Panc1 (cell line): ENCODE measurements at regions not wholly inside any gene's neighbourhood (a gene's known extent, or its start where the extent isn't known, plus 50 kb on each side); places are given as distances from the start of the nearest gene placed in this dataset.

Experiments used
- ATAC-seq: fragments of 200-7000 bp; cut with Tn5 transposase; 2 replicates; pipeline ENCODE4 v1.9.1; 2020; ENCODE audit warnings: mild to moderate bottlenecking, moderate library complexity
- BruUV-seq: library from RNA; stranded (reverse); fragments of 400-500 nt; replicated peaks from 2 replicates; lab custom pipeline; 2021; lab: Mats Ljungman, UMichigan
- CTCF ChIA-PET: fragments of 300-600 bp; sonication (Branson Sonifier 250); formaldehyde crosslinking; loops from one replicate; lab custom pipeline; 2022; ENCODE audit warnings: antibody characterized with exemption; lab: Charles Lee
- POLR2A ChIA-PET: fragments of 300-600 bp; sonication (Branson Sonifier 250); formaldehyde crosslinking; loops from one replicate; lab custom pipeline; 2022; ENCODE audit warnings: antibody characterized with exemption; lab: Charles Lee
- DNase-seq: peaks from one replicate; pipeline ENCODE4 v3.0.0-alpha.2; 2010; ENCODE audit warnings: low read depth, low spot score
- H3K27ac ChIP-seq: 2 replicates; pipeline ENCODE4 v1.5.1; 2011; ENCODE audit warnings: mild to moderate bottlenecking, low read length, inconsistent platforms
- H3K27me3 ChIP-seq: fragments of 200-500 bp; sonication (Bioruptor generic); 2 replicates; pipeline ENCODE4 v1.6.0; 2014; ENCODE audit warnings: low read length, inconsistent platforms; ENCODE audit not compliant: control insufficient read depth, insufficient read depth
- H3K36me3 ChIP-seq: fragments of 200-500 bp; sonication (Bioruptor generic); 2 replicates; pipeline ENCODE4 v1.5.1; 2014; ENCODE audit warnings: inconsistent platforms, mild to moderate bottlenecking, low read length, moderate library complexity; ENCODE audit not compliant: control insufficient read depth, insufficient read depth
- H3K4me1 ChIP-seq: 2 replicates; pipeline ENCODE4 v1.5.1; 2011; ENCODE audit warnings: inconsistent platforms, mild to moderate bottlenecking, low read length, moderate library complexity; ENCODE audit not compliant: control insufficient read depth, insufficient read depth
- H3K4me3 ChIP-seq, 2 experiments: 2 replicates each; pipeline ENCODE4 v1.5.1; 2011 to 2012; ENCODE audit warnings: low read depth in 2 of 2, low read length in 2 of 2, mild to moderate bottlenecking in 2 of 2, inconsistent platforms in 1 of 2, moderate library complexity in 1 of 2
- H3K9me3 ChIP-seq: fragments of 200-500 bp; sonication (Bioruptor generic); 2 replicates; pipeline ENCODE4 v1.5.1; 2014; ENCODE audit warnings: low read depth, mild to moderate bottlenecking, inconsistent platforms, low read length, moderate library complexity; ENCODE audit not compliant: control insufficient read depth, insufficient read depth
- POLR2AphosphoS5 ChIP-seq: IDR thresholded peaks from 2 replicates; pipeline ENCODE4 v1.6.1; 2012; ENCODE audit warnings: mild to moderate bottlenecking, low read depth, low read length, moderate library complexity
- SIN3A ChIP-seq: IDR thresholded peaks from 2 replicates; pipeline ENCODE4 v1.6.1; 2012; ENCODE audit warnings: low read depth, mild to moderate bottlenecking, low read length, moderate library complexity, borderline replicate concordance; ENCODE audit not compliant: insufficient read depth
- TCF7L2 ChIP-seq: IDR thresholded peaks from 2 replicates; pipeline ENCODE4 v1.6.1; 2011; ENCODE audit warnings: mild to moderate bottlenecking, low read depth, low read length, inconsistent platforms
- in situ Hi-C: cut with HindIII; loops from 2 replicates; pipeline ENCODE4 v1.10.0; 2016; ENCODE audit warnings: low sequenced_read_pairs, low pct_unique_long_range_greater_than_20kb
- intact Hi-C: fragments of 100-400 bp; cut with micrococcal nuclease; formaldehyde crosslinking; loops from one replicate; pipeline ENCODE4 v1.10.0; 2022; ENCODE audit not compliant: unreplicated experiment
- TF ChIP-seq, protein P1 (sequence below): fragments of 450-650 bp; IDR thresholded peaks from 2 replicates; pipeline ENCODE4 v1.5.1; 2017; ENCODE audit warnings: mild to moderate bottlenecking
- TF ChIP-seq, protein P2 (sequence below), 2 experiments: IDR thresholded peaks; 2 replicates each; pipeline ENCODE4 v1.6.1; 2011 to 2012; ENCODE audit warnings: low read depth in 2 of 2, control low read depth in 1 of 2, low read length in 1 of 2, mild to moderate bottlenecking in 1 of 2, moderate library complexity in 1 of 2; ENCODE audit not compliant: insufficient read depth in 1 of 2

- H3K36me3 ChIP-seq = no peaks in the 10 kb centered on the region
- no peak overlapping the region for H3K4me3 ChIP-seq
- POLR2A ChIA-PET = no interaction called here
- BruUV-seq = no TSS peak
- DNase-seq (no peak), ATAC-seq (no peak)
- no peaks in the 10 kb centered on the region for H3K4me1 ChIP-seq
- intact Hi-C loops (no loop called here), in situ Hi-C loops (no loop called here)
- no peak overlapping the region for H3K27ac ChIP-seq
- TF ChIP-seq, protein P1, sequence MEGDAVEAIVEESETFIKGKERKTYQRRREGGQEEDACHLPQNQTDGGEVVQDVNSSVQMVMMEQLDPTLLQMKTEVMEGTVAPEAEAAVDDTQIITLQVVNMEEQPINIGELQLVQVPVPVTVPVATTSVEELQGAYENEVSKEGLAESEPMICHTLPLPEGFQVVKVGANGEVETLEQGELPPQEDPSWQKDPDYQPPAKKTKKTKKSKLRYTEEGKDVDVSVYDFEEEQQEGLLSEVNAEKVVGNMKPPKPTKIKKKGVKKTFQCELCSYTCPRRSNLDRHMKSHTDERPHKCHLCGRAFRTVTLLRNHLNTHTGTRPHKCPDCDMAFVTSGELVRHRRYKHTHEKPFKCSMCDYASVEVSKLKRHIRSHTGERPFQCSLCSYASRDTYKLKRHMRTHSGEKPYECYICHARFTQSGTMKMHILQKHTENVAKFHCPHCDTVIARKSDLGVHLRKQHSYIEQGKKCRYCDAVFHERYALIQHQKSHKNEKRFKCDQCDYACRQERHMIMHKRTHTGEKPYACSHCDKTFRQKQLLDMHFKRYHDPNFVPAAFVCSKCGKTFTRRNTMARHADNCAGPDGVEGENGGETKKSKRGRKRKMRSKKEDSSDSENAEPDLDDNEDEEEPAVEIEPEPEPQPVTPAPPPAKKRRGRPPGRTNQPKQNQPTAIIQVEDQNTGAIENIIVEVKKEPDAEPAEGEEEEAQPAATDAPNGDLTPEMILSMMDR = no peak
- TF ChIP-seq TCF7L2 = no peak
- CTCF ChIA-PET = no interaction called here
- H3K9me3 ChIP-seq = no peaks in the 10 kb centered on the region
- no peaks in the 10 kb centered on the region for H3K27me3 ChIP-seq
Measured at GRCh38 chr1:188665477-188665876, 1812.2 kb downstream of the BRINP3 start.

- no peak overlapping the region for H3K27ac ChIP-seq
- no TSS peak for BruUV-seq
- no peaks in the 10 kb centered on the region for H3K36me3 ChIP-seq
- TF ChIP-seq, protein P1 = 0 out of 2 replicates have a peak, but pooled peaks have one; percentile 7
- TF ChIP-seq POLR2AphosphoS5 (no peak), TCF7L2 (no peak)
- TF ChIP-seq, protein P2, sequence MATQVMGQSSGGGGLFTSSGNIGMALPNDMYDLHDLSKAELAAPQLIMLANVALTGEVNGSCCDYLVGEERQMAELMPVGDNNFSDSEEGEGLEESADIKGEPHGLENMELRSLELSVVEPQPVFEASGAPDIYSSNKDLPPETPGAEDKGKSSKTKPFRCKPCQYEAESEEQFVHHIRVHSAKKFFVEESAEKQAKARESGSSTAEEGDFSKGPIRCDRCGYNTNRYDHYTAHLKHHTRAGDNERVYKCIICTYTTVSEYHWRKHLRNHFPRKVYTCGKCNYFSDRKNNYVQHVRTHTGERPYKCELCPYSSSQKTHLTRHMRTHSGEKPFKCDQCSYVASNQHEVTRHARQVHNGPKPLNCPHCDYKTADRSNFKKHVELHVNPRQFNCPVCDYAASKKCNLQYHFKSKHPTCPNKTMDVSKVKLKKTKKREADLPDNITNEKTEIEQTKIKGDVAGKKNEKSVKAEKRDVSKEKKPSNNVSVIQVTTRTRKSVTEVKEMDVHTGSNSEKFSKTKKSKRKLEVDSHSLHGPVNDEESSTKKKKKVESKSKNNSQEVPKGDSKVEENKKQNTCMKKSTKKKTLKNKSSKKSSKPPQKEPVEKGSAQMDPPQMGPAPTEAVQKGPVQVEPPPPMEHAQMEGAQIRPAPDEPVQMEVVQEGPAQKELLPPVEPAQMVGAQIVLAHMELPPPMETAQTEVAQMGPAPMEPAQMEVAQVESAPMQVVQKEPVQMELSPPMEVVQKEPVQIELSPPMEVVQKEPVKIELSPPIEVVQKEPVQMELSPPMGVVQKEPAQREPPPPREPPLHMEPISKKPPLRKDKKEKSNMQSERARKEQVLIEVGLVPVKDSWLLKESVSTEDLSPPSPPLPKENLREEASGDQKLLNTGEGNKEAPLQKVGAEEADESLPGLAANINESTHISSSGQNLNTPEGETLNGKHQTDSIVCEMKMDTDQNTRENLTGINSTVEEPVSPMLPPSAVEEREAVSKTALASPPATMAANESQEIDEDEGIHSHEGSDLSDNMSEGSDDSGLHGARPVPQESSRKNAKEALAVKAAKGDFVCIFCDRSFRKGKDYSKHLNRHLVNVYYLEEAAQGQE (IDR thresholded peaks at IDR 0.05; ENCODE audit: insufficient read depth in 1 of 2, low read depth in 2 of 2, low read length in 1 of 2) = no peak
- POLR2A ChIA-PET = no interaction called here
- no peak for DNase-seq
- no peaks in the 10 kb centered on the region for H3K27me3 ChIP-seq
- no peak overlapping the region for H3K4me3 ChIP-seq
- CTCF ChIA-PET = no interaction called here
- no peaks in the 10 kb centered on the region for H3K4me1 ChIP-seq
- H3K9me3 ChIP-seq = no peaks in the 10 kb centered on the region
- ATAC-seq = no peak
- intact Hi-C loops (no loop called here), in situ Hi-C loops (no loop called here)
Measured at GRCh38 chr1:188668083-188668482, 1809.6 kb downstream of the BRINP3 start.

DNA sequence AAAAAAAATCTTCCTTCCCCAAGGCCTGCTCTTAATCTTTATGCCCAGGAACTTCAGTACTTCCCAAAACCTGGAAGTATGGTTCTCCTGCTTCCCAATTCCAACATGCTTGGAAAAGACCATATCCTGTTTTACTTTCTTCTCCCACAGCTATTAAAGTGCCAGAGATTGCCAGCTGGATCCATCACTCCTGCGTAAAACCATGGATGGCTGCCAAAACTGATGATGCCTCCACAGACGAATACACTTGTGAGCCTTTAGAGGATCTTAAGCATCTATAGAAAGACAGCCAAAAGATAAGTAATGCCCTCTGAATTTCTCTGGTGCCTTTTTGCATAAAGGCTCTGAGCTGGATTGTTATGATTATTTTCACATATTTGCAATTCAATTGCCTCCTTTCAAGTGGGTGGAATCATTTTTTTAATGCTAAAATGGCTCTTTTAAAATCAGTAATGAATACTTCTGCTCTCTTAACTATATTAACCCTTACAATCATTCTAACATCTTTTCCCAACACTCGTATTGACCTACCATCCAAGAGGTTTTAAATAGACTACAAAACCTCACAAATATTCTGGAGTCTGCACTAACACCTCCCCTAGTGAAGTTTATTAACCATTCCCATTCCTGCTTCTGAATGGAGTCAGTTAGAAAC is 1807.8 kb downstream of the BRINP3 start:
- no TSS peak for BruUV-seq
- H3K9me3 ChIP-seq = no peaks in the 10 kb centered on the region
- H3K4me1 ChIP-seq = no peaks in the 10 kb centered on the region
- ChIA-PET CTCF (no interaction called here), POLR2A (no interaction called here)
- intact Hi-C loops (no loop called here), in situ Hi-C loops (no loop called here)
- no peaks in the 10 kb centered on the region for H3K27me3 ChIP-seq
- H3K27ac ChIP-seq = no peak overlapping the region
- ATAC-seq (no peak), DNase-seq (no peak)
- no peak overlapping the region for H3K4me3 ChIP-seq
- no peaks in the 10 kb centered on the region for H3K36me3 ChIP-seq
- TF ChIP-seq POLR2AphosphoS5 = no peak
- TF ChIP-seq, protein P2 (IDR thresholded peaks at IDR 0.05; ENCODE audit: insufficient read depth in 1 of 2, low read depth in 2 of 2, low read length in 1 of 2) = no peak
- no peak for TF ChIP-seq TCF7L2
- TF ChIP-seq, protein P1 = no peak
- no peak for TF ChIP-seq SIN3A
